Adipocyte (in vitro differentiated cells): ENCODE measurements at regions not wholly inside any gene's neighbourhood (a gene's known extent, or its start where the extent isn't known, plus 50 kb on each side); places are given as distances from the start of the nearest gene placed in this dataset.

ENCODE experiments used
- DNase-seq: peaks from one replicate; pipeline ENCODE4 v3.0.0-alpha.2; 2015; ENCODE audit warnings: low read depth
- H3K27me3 ChIP-seq: replicated peaks from 2 replicates; pipeline ENCODE4 v1.7.0; 2013; ENCODE audit warnings: mild to moderate bottlenecking, low read length, moderate library complexity; ENCODE audit not compliant: control insufficient read depth, insufficient read depth
- H3K36me3 ChIP-seq: 2 replicates; pipeline ENCODE4 v1.7.0; 2013; ENCODE audit warnings: low read length, mild to moderate bottlenecking, moderate library complexity; ENCODE audit not compliant: control insufficient read depth, insufficient read depth, severe bottlenecking
- H3K4me1 ChIP-seq: 2 replicates; pipeline ENCODE4 v1.7.0; 2013; ENCODE audit warnings: mild to moderate bottlenecking, low read length, moderate library complexity; ENCODE audit not compliant: control insufficient read depth, insufficient read depth
- H3K4me3 ChIP-seq: 2 replicates; pipeline ENCODE4 v1.7.0; 2013; ENCODE audit warnings: mild to moderate bottlenecking, low read length, moderate library complexity
- H3K9ac ChIP-seq: 2 replicates; pipeline ENCODE4 v1.7.0; 2013; ENCODE audit warnings: mild to moderate bottlenecking, low read length, moderate library complexity
- H3K9me3 ChIP-seq: 2 replicates; pipeline ENCODE4 v1.7.0; 2013; ENCODE audit warnings: mild to moderate bottlenecking, low read length, moderate library complexity; ENCODE audit not compliant: control insufficient read depth

- Histone ChIP-seq H3K27me3 (no peaks in the 10 kb centered on the region), H3K9ac (no peak overlapping the region), H3K4me1 (peaks cover 4% of the 10 kb centered on the region), H3K4me3 (no peak overlapping the region), H3K36me3 (no peaks in the 10 kb centered on the region), H3K9me3 (no peaks in the 10 kb centered on the region)
- DNase-seq: no peak
Measured at GRCh38 chr4:66647476-66647875, 897.8 kb downstream of the CENPC start.

GRCh38 chr4:66640233-66640990, 904.9 kb downstream of the CENPC start:
- no peaks in the 10 kb centered on the region for H3K27me3 ChIP-seq
- DNase-seq: no peak
- H3K4me3 ChIP-seq: no peak overlapping the region
- H3K9ac ChIP-seq: no peak overlapping the region
- peaks cover 11% of the 10 kb centered on the region for H3K4me1 ChIP-seq
- H3K9me3 ChIP-seq: no peaks in the 10 kb centered on the region
- no peaks in the 10 kb centered on the region for H3K36me3 ChIP-seq

- Histone ChIP-seq H3K27me3 (no peaks in the 10 kb centered on the region), H3K4me3 (no peak overlapping the region), H3K4me1 (peaks cover 11% of the 10 kb centered on the region), H3K9ac (no peak overlapping the region), H3K36me3 (no peaks in the 10 kb centered on the region), H3K9me3 (no peaks in the 10 kb centered on the region)
- DNase-seq: peak; percentile 56
Measured at GRCh38 chr4:66639361-66639760, 905.9 kb downstream of the CENPC start.

GRCh38 chr4:66636349-66636748, 909.0 kb downstream of the CENPC start:
- Histone ChIP-seq H3K9me3 (no peaks in the 10 kb centered on the region), H3K4me1 (peaks cover 6% of the 10 kb centered on the region), H3K9ac (no peak overlapping the region), H3K36me3 (no peaks in the 10 kb centered on the region), H3K27me3 (no peaks in the 10 kb centered on the region), H3K4me3 (no peak overlapping the region)
- DNase-seq: no peak

GRCh38 chr4:66633477-66633876, 911.8 kb downstream of the CENPC start:
- DNase-seq: no peak
- peaks cover under 1% of the 10 kb centered on the region for H3K4me1 ChIP-seq
- H3K4me3 ChIP-seq: no peak overlapping the region
- H3K9ac ChIP-seq: no peak overlapping the region
- H3K36me3 ChIP-seq: no peaks in the 10 kb centered on the region
- H3K9me3 ChIP-seq: no peaks in the 10 kb centered on the region
- H3K27me3 ChIP-seq: no peaks in the 10 kb centered on the region

- no peaks in the 10 kb centered on the region for H3K4me1 ChIP-seq
- no peak for DNase-seq
- no peaks in the 10 kb centered on the region for H3K27me3 ChIP-seq
- H3K9me3 ChIP-seq: no peaks in the 10 kb centered on the region
- H3K9ac ChIP-seq: no peak overlapping the region
- no peak overlapping the region for H3K4me3 ChIP-seq
- H3K36me3 ChIP-seq: no peaks in the 10 kb centered on the region
Measured at GRCh38 chr4:66629927-66630326, 915.4 kb downstream of the CENPC start.

- Histone ChIP-seq H3K27me3 (no peaks in the 10 kb centered on the region), H3K9me3 (no peaks in the 10 kb centered on the region), H3K4me1 (no peaks in the 10 kb centered on the region), H3K9ac (no peak overlapping the region), H3K36me3 (no peaks in the 10 kb centered on the region), H3K4me3 (no peak overlapping the region)
- no peak for DNase-seq
Measured at GRCh38 chr4:66628146-66628545, 917.2 kb downstream of the CENPC start.

GRCh38 chr4:66625480-66625879, 919.8 kb downstream of the CENPC start:
- no peaks in the 10 kb centered on the region for H3K4me1 ChIP-seq
- no peak overlapping the region for H3K4me3 ChIP-seq
- DNase-seq: no peak
- no peak overlapping the region for H3K9ac ChIP-seq
- H3K9me3 ChIP-seq: peaks cover 3% of the 10 kb centered on the region
- H3K36me3 ChIP-seq: no peaks in the 10 kb centered on the region
- no peaks in the 10 kb centered on the region for H3K27me3 ChIP-seq

- H3K4me3 ChIP-seq: no peak overlapping the region
- no peaks in the 10 kb centered on the region for H3K4me1 ChIP-seq
- no peak for DNase-seq
- no peaks in the 10 kb centered on the region for H3K36me3 ChIP-seq
- no peak overlapping the region for H3K9ac ChIP-seq
- H3K27me3 ChIP-seq: no peaks in the 10 kb centered on the region
- peaks cover 20% of the 10 kb centered on the region for H3K9me3 ChIP-seq
Measured at GRCh38 chr4:66613591-66613990, 931.7 kb downstream of the CENPC start.

GRCh38 chr4:66609014-66609413, 936.3 kb downstream of the CENPC start:
- H3K27me3 ChIP-seq: no peaks in the 10 kb centered on the region
- H3K9ac ChIP-seq: no peak overlapping the region
- no peak for DNase-seq
- H3K36me3 ChIP-seq: no peaks in the 10 kb centered on the region
- no peak overlapping the region for H3K4me3 ChIP-seq
- no peaks in the 10 kb centered on the region for H3K4me1 ChIP-seq
- no peaks in the 10 kb centered on the region for H3K9me3 ChIP-seq

- Histone ChIP-seq H3K36me3 (no peaks in the 10 kb centered on the region), H3K9ac (no peak overlapping the region), H3K9me3 (no peaks in the 10 kb centered on the region), H3K27me3 (no peaks in the 10 kb centered on the region), H3K4me1 (no peaks in the 10 kb centered on the region), H3K4me3 (no peak overlapping the region)
- no peak for DNase-seq
Measured at GRCh38 chr4:66606908-66607307, 936.6 kb upstream of the EPHA5 start.

GRCh38 chr4:66606215-66606614, 935.9 kb upstream of the EPHA5 start:
- no peaks in the 10 kb centered on the region for H3K4me1 ChIP-seq
- H3K4me3 ChIP-seq: no peak overlapping the region
- H3K36me3 ChIP-seq: no peaks in the 10 kb centered on the region
- H3K9ac ChIP-seq: no peak overlapping the region
- no peaks in the 10 kb centered on the region for H3K27me3 ChIP-seq
- DNase-seq: peak; percentile 53
- H3K9me3 ChIP-seq: no peaks in the 10 kb centered on the region
